H1 (cell line): ENCODE measurements at regions not wholly inside any gene's neighbourhood (a gene's known extent, or its start where the extent isn't known, plus 50 kb on each side); places are given as distances from the start of the nearest gene placed in this dataset.

ENCODE experiments used
- CTCF ChIA-PET: fragments of 300-600 bp; sonication (Branson Sonifier 250); formaldehyde crosslinking; loops from one replicate; lab custom pipeline; 2021; ENCODE audit not compliant: partially characterized antibody; lab: Charles Lee
- POLR2A ChIA-PET: fragments of 300-600 bp; sonication (Branson Sonifier 250); formaldehyde crosslinking; loops from one replicate; lab custom pipeline; 2021; ENCODE audit warnings: inconsistent platforms; ENCODE audit not compliant: partially characterized antibody; lab: Charles Lee
- DNase-seq, 2 experiments: peaks; one replicate each; pipeline versions ENCODE4 v3.0.0 to v3.0.0-alpha.2; 2010 to 2022; ENCODE audit warnings: low spot score in 2 of 2, low read depth in 1 of 2, mixed read lengths in 1 of 2
- FAIRE-seq: peaks from 2 replicates; lab custom pipeline; 2011; peaks lifted over from hg19 to GRCh38; lab: Jason Lieb, UNC
- H2AFZ ChIP-seq: 2 replicates; pipeline ENCODE4 v1.8.1; 2012; ENCODE audit warnings: low read length, inconsistent platforms
- H2AK5ac ChIP-seq: 2 replicates; pipeline ENCODE4 v1.6.1; 2013; ENCODE audit warnings: low read depth, low read length
- H2BK120ac ChIP-seq: replicated peaks from 2 replicates; pipeline ENCODE3; 2013; ENCODE audit warnings: low read depth, low read length, inconsistent platforms
- H2BK12ac ChIP-seq: 2 replicates; pipeline ENCODE4 v1.6.1; 2013; ENCODE audit warnings: low read depth, low read length
- H2BK15ac ChIP-seq: 2 replicates; pipeline ENCODE4 v1.6.1; 2013; ENCODE audit warnings: low read length
- H2BK20ac ChIP-seq: 2 replicates; pipeline ENCODE4 v1.6.1; 2013; ENCODE audit warnings: low read length
- H2BK5ac ChIP-seq: 2 replicates; pipeline ENCODE4 v1.6.1; 2013; ENCODE audit warnings: low read depth, low read length
- H3K14ac ChIP-seq: 2 replicates; pipeline ENCODE4 v1.6.1; 2013; ENCODE audit warnings: inconsistent platforms; ENCODE audit not compliant: insufficient read length
- H3K18ac ChIP-seq: 2 replicates; pipeline ENCODE4 v1.6.1; 2013; ENCODE audit warnings: low read length; ENCODE audit errors: extremely low read depth
- H3K23ac ChIP-seq: 2 replicates; pipeline ENCODE4 v1.6.1; 2013; ENCODE audit warnings: inconsistent platforms; ENCODE audit not compliant: insufficient read length
- H3K23me2 ChIP-seq: 2 replicates; pipeline ENCODE4 v1.6.1; 2013; ENCODE audit warnings: low read depth, low read length
- H3K27ac ChIP-seq: 2 replicates; pipeline ENCODE4 v1.6.1; 2011; ENCODE audit warnings: low read depth, low read length, inconsistent platforms
- H3K27me3 ChIP-seq, 4 experiments: replicated peaks in 1 of 4; 1 replicate in 1 of 4; 2 replicates in 3 of 4; pipeline versions ENCODE4 v1.6.1 to v1.8.1; 2011 to 2013; ENCODE audit warnings: low read length in 3 of 4, mild to moderate bottlenecking in 3 of 4, inconsistent platforms in 2 of 4, mixed read lengths in 2 of 4, moderate library complexity in 1 of 4; ENCODE audit not compliant: control insufficient read depth in 3 of 4, insufficient read depth in 3 of 4; ENCODE audit errors: extremely low read depth in 1 of 4
- H3K36me3 ChIP-seq, 4 experiments: 2 replicates each; pipeline versions ENCODE4 v1.6.1 to v1.8.1; 2011 to 2013; ENCODE audit warnings: mild to moderate bottlenecking in 4 of 4, low read length in 3 of 4, moderate library complexity in 2 of 4, control low read depth in 1 of 4, inconsistent platforms in 1 of 4; ENCODE audit not compliant: insufficient read depth in 4 of 4, control insufficient read depth in 2 of 4
- H3K4ac ChIP-seq: replicated peaks from 2 replicates; pipeline ENCODE3; 2013; ENCODE audit warnings: low read length, low read depth, mixed read lengths, inconsistent platforms; ENCODE audit not compliant: insufficient read length
- H3K4me1 ChIP-seq, 4 experiments: replicated peaks in 1 of 4; 1 replicate in 1 of 4; 2 replicates in 3 of 4; pipeline versions ENCODE4 v1.6.1 to v1.8.1; 2011 to 2013; ENCODE audit warnings: low read length in 3 of 4, inconsistent platforms in 2 of 4, mixed read lengths in 1 of 4; ENCODE audit not compliant: insufficient read depth in 4 of 4, control insufficient read depth in 3 of 4
- H3K4me2 ChIP-seq, 2 experiments: 2 replicates each; pipeline versions ENCODE4 v1.6.1 to v1.8.1; 2011 to 2013; ENCODE audit warnings: low read depth in 2 of 2, low read length in 2 of 2, control low read depth in 1 of 2, inconsistent platforms in 1 of 2, mild to moderate bottlenecking in 1 of 2; ENCODE audit not compliant: insufficient read depth in 1 of 2
- H3K4me3 ChIP-seq, 4 experiments: fragments of 200-600, 300-600 bp in 1 of 4; sonication (generic), shearing (Covaris generic), sonication (Bioruptor Twin) in 1 of 4; 2 replicates each; pipeline versions ENCODE4 v1.5.1 to v1.8.1; 2011 to 2016; ENCODE audit warnings: low read length in 4 of 4, low read depth in 3 of 4, control low read depth in 2 of 4, inconsistent platforms in 2 of 4, mild to moderate bottlenecking in 2 of 4, mixed read lengths in 1 of 4, moderate library complexity in 1 of 4; ENCODE audit not compliant: insufficient read depth in 2 of 4; ENCODE audit errors: extremely low read depth in 1 of 4
- H3K56ac ChIP-seq: replicated peaks from 2 replicates; pipeline ENCODE3; 2013; ENCODE audit warnings: low read depth, mild to moderate bottlenecking, mixed read lengths, low read length, inconsistent platforms; ENCODE audit not compliant: insufficient read length
- H3K79me1 ChIP-seq: 2 replicates; pipeline ENCODE4 v1.6.1; 2013; ENCODE audit warnings: low read depth, low read length, control low read depth
- H3K79me2 ChIP-seq, 2 experiments: 2 replicates each; pipeline versions ENCODE4 v1.6.1 to v1.8.1; 2012 to 2013; ENCODE audit warnings: low read length in 2 of 2, mild to moderate bottlenecking in 2 of 2, inconsistent platforms in 1 of 2; ENCODE audit not compliant: insufficient read depth in 2 of 2, control insufficient read depth in 1 of 2
- H3K9ac ChIP-seq, 4 experiments: replicated peaks in 1 of 4; 1 replicate in 1 of 4; 2 replicates in 3 of 4; pipeline versions ENCODE4 v1.6.1 to v1.8.1; 2011 to 2013; ENCODE audit warnings: low read depth in 3 of 4, low read length in 3 of 4, control low read depth in 2 of 4, mild to moderate bottlenecking in 2 of 4, moderate library complexity in 2 of 4, inconsistent platforms in 1 of 4; ENCODE audit errors: extremely low read depth in 1 of 4
- H3K9me3 ChIP-seq, 2 experiments: 2 replicates each; pipeline versions ENCODE4 v1.6.1 to v1.8.1; 2012 to 2013; ENCODE audit warnings: mild to moderate bottlenecking in 2 of 2, moderate library complexity in 2 of 2, control low read depth in 1 of 2, inconsistent platforms in 1 of 2, low read depth in 1 of 2, low read length in 1 of 2, mixed read lengths in 1 of 2; ENCODE audit not compliant: insufficient read depth in 2 of 2
- H4K20me1 ChIP-seq, 2 experiments: replicated peaks in 1 of 2; 2 replicates each; pipeline versions ENCODE3 to v1.8.1; 2011 to 2013; ENCODE audit warnings: inconsistent platforms in 2 of 2, low read length in 2 of 2, mild to moderate bottlenecking in 1 of 2; ENCODE audit not compliant: insufficient read depth in 2 of 2, control insufficient read depth in 1 of 2
- H4K5ac ChIP-seq: 2 replicates; pipeline ENCODE4 v1.6.1; 2013; ENCODE audit warnings: low read length, low read depth, mixed read lengths, inconsistent platforms; ENCODE audit not compliant: insufficient read length
- H4K8ac ChIP-seq: 2 replicates; pipeline ENCODE4 v1.8.0; 2013; ENCODE audit warnings: mild to moderate bottlenecking, moderate library complexity, low read length, inconsistent platforms; ENCODE audit not compliant: insufficient read depth; ENCODE audit errors: extremely low read depth
- H4K91ac ChIP-seq: replicated peaks from 2 replicates; pipeline ENCODE3; 2013; ENCODE audit warnings: low read length, mixed read lengths, inconsistent platforms; ENCODE audit not compliant: insufficient read length
- ATF2 ChIP-seq: IDR thresholded peaks from 2 replicates; pipeline ENCODE4 v1.6.1; 2012; ENCODE audit warnings: low read length, inconsistent platforms
- EP300 ChIP-seq, 2 experiments: IDR thresholded peaks; 1 replicate in 1 of 2; 2 replicates in 1 of 2; pipeline ENCODE4 v1.6.1; 2011 to 2012; ENCODE audit warnings: low read depth in 2 of 2, low read length in 2 of 2, mild to moderate bottlenecking in 2 of 2, borderline replicate concordance in 1 of 2, inconsistent platforms in 1 of 2, moderate library complexity in 1 of 2
- NRF1 ChIP-seq: IDR thresholded peaks from 2 replicates; pipeline ENCODE4 v1.6.1; 2011; ENCODE audit warnings: mild to moderate bottlenecking, low read depth, low read length, improper control_type of control experiment
- RFX5 ChIP-seq: IDR thresholded peaks from 2 replicates; pipeline ENCODE4 v1.6.1; 2011; ENCODE audit warnings: low read depth, low read length, improper control_type of control experiment, borderline replicate concordance
- SIRT6 ChIP-seq: IDR thresholded peaks from one replicate; pipeline ENCODE4 v1.7.1; 2012; ENCODE audit warnings: low read length, inconsistent platforms
- SP1 ChIP-seq: IDR thresholded peaks from 2 replicates; pipeline ENCODE4 v1.6.1; 2011; ENCODE audit warnings: low read depth, low read length
- WGBS, 2 experiments: shearing (Covaris generic) in 1 of 2; methylation state at CpG; one replicate each; pipeline versions ENCODE4 v1.1.6 to v1.1.7; 2013 to 2015; ENCODE audit warnings: low lambda C conversion rate in 2 of 2, mixed read lengths in 2 of 2, inconsistent platforms in 1 of 2, low coverage in 1 of 2, missing lambda C conversion rate in 1 of 2; ENCODE audit not compliant: insufficient replicate concordance in 2 of 2, insufficient coverage in 1 of 2, insufficient read length in 1 of 2; ENCODE audit errors: extremely low coverage in 1 of 2, missing lambda C conversion rate in 1 of 2; 5-methylcytosine and 5-hydroxymethylcytosine counted together

GRCh38 chr5:87752362-87752761 is 339.6 kb upstream of the CCNH start:
- Histone ChIP-seq H3K4ac (no peak overlapping the region), H3K23me2 (0 out of 2 replicates have a peak, but pooled peaks cover 3% of the 10 kb centered on the region), H3K9ac (no peak overlapping the region), H3K36me3 (no peaks in the 10 kb centered on the region), H3K79me2 (no peaks in the 10 kb centered on the region), H4K20me1 (no peaks in the 10 kb centered on the region), H3K27me3 (no peaks in the 10 kb centered on the region), H2AFZ (no peak overlapping the region), H4K8ac (no peak overlapping the region), H2BK15ac (no peak overlapping the region), H3K27ac (no peak overlapping the region), H3K4me3 (no peak overlapping the region), H4K91ac (no peak overlapping the region), H2BK120ac (no peak overlapping the region), H3K56ac (no peak overlapping the region), H3K18ac (no peak overlapping the region), H2BK12ac (no peak overlapping the region), H4K5ac (no peak overlapping the region), H3K79me1 (no peaks in the 10 kb centered on the region), H3K9me3 (no peaks in the 10 kb centered on the region), H2BK20ac (no peak overlapping the region), H3K23ac (no peak overlapping the region), H3K4me2 (no peak overlapping the region), H2AK5ac (no peak overlapping the region), H3K14ac (no peak overlapping the region), H2BK5ac (no peak overlapping the region), H3K4me1 (peaks cover 2 to 7% (median 5%) of the 10 kb centered on the region in 4 experiments; a peak in 4 of 7 replicates)
- ChIA-PET CTCF (interaction anchor here (1.3 kb wide), 1 partner anchor 939 kb away, joined by 4 read pairs; no protein-coding TSS in a partner anchor), POLR2A (no interaction called here)
- TF ChIP-seq SIRT6, result no peak
- no peak for TF ChIP-seq EP300 (IDR thresholded peaks at IDR 0.05; ENCODE audit: borderline replicate concordance in 1 of 2, low read depth in 2 of 2, low read length in 2 of 2)
- TF ChIP-seq SP1, result no peak
- no peak for TF ChIP-seq ATF2
- no peak for TF ChIP-seq NRF1
- TF ChIP-seq RFX5, result no peak
- WGBS, 2 experiments, result 91% methylated on average over 4 of the region's 4 CpGs; no CpG with 5 or more reads in 1 of the 2 experiments
- DNase-seq (no peak), FAIRE-seq (no peak)
